ENCODE measurements at regions not wholly inside any gene's neighbourhood (a gene's known extent, or its start where the extent isn't known, plus 50 kb on each side); places are given as distances from the start of the nearest gene placed in this dataset.

GRCh38 chr13:76009267-76009890 lies 373.2 kb downstream of the LMO7 start:
- no peak for DNase-seq (ENCODE audit: low read depth in 1 of 2, low spot score in 2 of 2)
- Histone ChIP-seq H3K23ac (ENCODE audit: insufficient read length) (no peak overlapping the region), H3K27me3 (replicated peaks in 1 of 4; ENCODE audit: control insufficient read depth in 3 of 4, extremely low read depth in 1 of 4, insufficient read depth in 3 of 4, low read length in 3 of 4) (no peaks in the 10 kb centered on the region), H3K79me2 (ENCODE audit: control insufficient read depth in 1 of 2, insufficient read depth in 2 of 2, low read length in 2 of 2) (no peaks in the 10 kb centered on the region), H2BK20ac (ENCODE audit: low read length) (no peak overlapping the region), H3K23me2 (ENCODE audit: low read depth, low read length) (no peaks in the 10 kb centered on the region), H3K9me3 (ENCODE audit: insufficient read depth in 2 of 2, low read depth in 1 of 2, low read length in 1 of 2) (no peaks in the 10 kb centered on the region), H2AK5ac (ENCODE audit: low read depth, low read length) (no peak overlapping the region), H3K56ac (replicated peaks; ENCODE audit: insufficient read length, low read depth, low read length) (no peak overlapping the region), H2BK5ac (ENCODE audit: low read depth, low read length) (no peak overlapping the region), H2BK12ac (ENCODE audit: low read depth, low read length) (no peak overlapping the region), H2AFZ (ENCODE audit: low read length) (no peak overlapping the region), H3K27ac (ENCODE audit: low read depth, low read length) (no peak overlapping the region), H2BK120ac (replicated peaks; ENCODE audit: low read depth, low read length) (no peak overlapping the region), H2BK15ac (ENCODE audit: low read length) (no peak overlapping the region), H3K79me1 (ENCODE audit: low read depth, low read length) (no peaks in the 10 kb centered on the region), H3K4me3 (ENCODE audit: extremely low read depth in 1 of 4, insufficient read depth in 2 of 4, low read depth in 3 of 4, low read length in 4 of 4) (no peak overlapping the region), H3K18ac (ENCODE audit: extremely low read depth, low read length) (no peak overlapping the region), H3K14ac (ENCODE audit: insufficient read length) (no peak overlapping the region), H3K4me2 (ENCODE audit: insufficient read depth in 1 of 2, low read depth in 2 of 2, low read length in 2 of 2) (no peak overlapping the region), H3K36me3 (ENCODE audit: control insufficient read depth in 2 of 4, insufficient read depth in 4 of 4, low read length in 3 of 4) (no peaks in the 10 kb centered on the region), H4K91ac (replicated peaks; ENCODE audit: insufficient read length, low read length) (no peak overlapping the region), H3K4ac (replicated peaks; ENCODE audit: insufficient read length, low read depth, low read length) (no peak overlapping the region), H4K8ac (ENCODE audit: extremely low read depth, insufficient read depth, low read length) (no peak overlapping the region), H4K20me1 (replicated peaks in 1 of 2; ENCODE audit: control insufficient read depth in 1 of 2, insufficient read depth in 2 of 2, low read length in 2 of 2) (no peaks in the 10 kb centered on the region), H3K4me1 (replicated peaks in 1 of 4; ENCODE audit: control insufficient read depth in 3 of 4, insufficient read depth in 4 of 4, low read length in 3 of 4) (no peaks in the 10 kb centered on the region), H3K9ac (replicated peaks in 1 of 4; ENCODE audit: extremely low read depth in 1 of 4, low read depth in 3 of 4, low read length in 3 of 4) (no peak overlapping the region), H4K5ac (ENCODE audit: insufficient read length, low read depth, low read length) (no peak overlapping the region)
- 89% methylated on average over 2 of the region's 2 CpGs; no CpG with 5 or more reads in 1 of the 2 experiments for WGBS, 2 experiments (ENCODE audit: extremely low coverage in 1 of 2, insufficient coverage in 1 of 2, insufficient read length in 1 of 2, insufficient replicate concordance in 2 of 2, low coverage in 1 of 2, low lambda C conversion rate in 2 of 2, missing lambda C conversion rate in 1 of 2)
- POLR2A ChIA-PET (ENCODE audit: partially characterized antibody): no interaction called here
- CTCF ChIA-PET (ENCODE audit: partially characterized antibody): interaction anchor here (0.7 to 2.1 kb wide), 4 partner anchors 8 to 314 kb away, joined by 3 to 7 read pairs (median 4); no protein-coding TSS in a partner anchor
- TF ChIP-seq JUND (IDR thresholded peaks at IDR 0.05; ENCODE audit: low read length): no peak
- TF ChIP-seq SP4 (IDR thresholded peaks at IDR 0.05; ENCODE audit: low read length): no peak
- TF ChIP-seq SRF (IDR thresholded peaks at IDR 0.05; ENCODE audit: low read depth, low read length): no peak
- no peak for TF ChIP-seq BACH1 (IDR thresholded peaks at IDR 0.05; ENCODE audit: low read length)
- no peak for TF ChIP-seq TBP (IDR thresholded peaks at IDR 0.05; ENCODE audit: low read depth, low read length)
- TF ChIP-seq CTBP2 (IDR thresholded peaks at IDR 0.05; ENCODE audit: borderline replicate concordance, insufficient read depth, insufficient read length, low read length): no peak
- no peak for TF ChIP-seq POLR2A (IDR thresholded peaks at IDR 0.05; ENCODE audit: control extremely low read depth in 1 of 2, low read depth in 2 of 2, low read length in 2 of 2)
- TF ChIP-seq BRCA1 (IDR thresholded peaks at IDR 0.05; ENCODE audit: low read depth, low read length): no peak
- TF ChIP-seq EGR1 (IDR thresholded peaks at IDR 0.05; ENCODE audit: borderline replicate concordance, low read depth, low read length): no peak
- TF ChIP-seq CEBPB (IDR thresholded peaks at IDR 0.05; ENCODE audit: low read depth, low read length): no peak
- TF ChIP-seq MAFK (IDR thresholded peaks at IDR 0.05; ENCODE audit: low read depth, low read length): no peak
- TF ChIP-seq CREB1 (IDR thresholded peaks at IDR 0.05): no peak
- FAIRE-seq: no peak

All from H1 (cell line).